Stimulated activated naive CD4-positive, alpha-beta T cell treated with Interleukin-2 at 50 U/mL for 16 hours (primary cell): ENCODE measurements at regions not wholly inside any gene's neighbourhood (a gene's known extent, or its start where the extent isn't known, plus 50 kb on each side); places are given as distances from the start of the nearest gene placed in this dataset.
A peak's percentile ranks its signal among the peaks of the same experiment; 100 is the strongest.
"Not testable (repeated sequence)": the region's sequence is repeated elsewhere in the genome, so short reads cannot be mapped to it uniquely, and the experiment has no call there.

ENCODE experiments used
- DNase-seq: peaks from one replicate; lab custom pipeline; 2025; lab: John Stamatoyannopoulos, UW

DNA sequence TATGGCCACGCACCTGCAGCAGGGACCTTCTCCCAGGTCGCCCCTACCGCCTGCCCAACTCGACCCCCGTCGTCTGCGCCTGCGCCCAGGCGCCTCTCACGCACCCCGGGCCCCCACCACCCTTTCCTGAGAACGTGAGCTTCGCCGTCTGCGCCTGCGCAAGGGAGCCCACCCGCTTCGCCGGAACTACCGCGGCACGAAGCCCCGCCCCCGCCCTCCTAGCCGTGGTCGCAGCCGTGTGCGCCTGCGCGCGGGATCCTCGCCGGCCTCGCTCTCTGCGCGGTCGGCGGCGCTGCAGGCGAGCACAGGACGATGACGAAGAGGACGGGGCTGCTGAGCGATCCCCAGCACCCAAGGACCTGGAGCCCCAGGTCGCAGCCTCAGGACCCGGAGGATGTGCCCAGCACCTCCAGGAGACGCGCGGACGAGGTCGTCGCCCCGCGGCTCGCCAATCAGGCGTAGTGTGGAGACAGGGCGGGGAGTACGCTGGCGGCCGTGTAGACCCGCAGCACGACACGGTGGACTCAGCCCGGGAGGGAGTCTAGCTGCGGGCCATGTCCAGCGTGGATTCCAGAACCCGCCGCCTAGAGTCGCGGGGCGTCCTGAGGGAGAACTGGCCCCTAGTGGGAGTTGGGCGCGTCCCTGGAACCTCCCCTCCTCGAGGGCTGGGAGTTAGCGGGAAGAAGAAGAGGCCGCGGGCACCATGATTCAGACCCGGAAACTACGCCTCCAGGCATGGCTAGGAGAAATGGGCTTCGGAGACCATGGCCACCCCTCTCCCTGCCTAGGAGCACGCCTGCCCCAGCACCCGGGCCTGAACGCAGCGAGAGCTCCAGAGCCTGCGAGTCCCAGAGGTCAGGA is 1120.8 kb upstream of the TMEM132C start:
- DNase-seq: peak; percentile 66

DNA sequence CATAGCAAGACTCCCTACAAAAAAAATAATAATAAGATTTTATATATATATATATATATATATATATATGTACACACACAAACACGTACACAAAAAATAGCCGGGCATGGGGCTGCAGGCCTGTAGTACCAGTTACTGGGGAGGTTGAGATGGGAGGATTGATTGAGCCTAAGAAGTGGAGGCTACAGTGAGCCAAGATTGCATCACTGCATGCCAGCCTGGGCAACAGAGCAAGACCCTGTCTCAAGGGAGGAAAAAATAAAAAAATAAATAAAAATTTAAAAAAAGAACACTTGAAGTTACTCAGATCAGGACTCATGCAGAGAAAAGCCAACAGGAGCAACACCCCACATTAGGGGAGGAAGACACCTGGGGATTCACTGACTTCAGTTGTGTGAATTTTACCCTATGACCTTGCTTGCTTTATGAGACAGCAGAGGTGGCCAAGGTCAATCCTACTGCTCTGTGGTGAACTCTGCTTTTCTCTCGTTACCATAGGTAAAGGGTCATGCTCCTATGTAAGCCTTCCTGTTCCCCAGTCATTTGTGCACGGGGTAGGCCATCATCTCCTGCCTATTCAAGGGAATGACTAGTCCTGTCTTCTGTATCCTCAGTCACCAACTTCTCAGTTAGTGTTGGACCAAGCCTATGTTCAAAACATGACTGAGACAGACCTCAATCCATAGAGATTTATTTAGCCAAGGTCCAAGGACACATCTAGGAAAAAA is 1119.8 kb upstream of the TMEM132C start:
- no peak for DNase-seq

DNA sequence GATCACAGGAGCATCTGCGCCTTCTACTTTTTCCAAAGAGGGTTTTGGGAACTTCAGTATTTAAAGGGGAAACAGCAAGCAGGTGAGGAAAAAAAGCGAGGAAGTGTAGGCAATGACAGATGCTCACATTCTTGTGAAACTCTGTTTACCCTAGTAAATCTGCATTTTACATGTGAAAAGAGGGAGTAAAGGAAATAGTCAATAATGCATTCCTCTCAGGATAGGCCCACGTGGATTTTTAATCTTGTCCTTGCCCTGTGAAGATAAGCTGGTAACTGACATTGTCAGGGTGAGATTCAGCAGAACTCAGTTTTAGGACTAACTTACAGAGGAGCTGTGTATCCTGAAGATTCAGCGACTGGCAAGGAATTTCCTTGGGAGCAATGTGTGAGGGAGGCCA is 1119.2 kb upstream of the TMEM132C start:
- no peak for DNase-seq

DNA sequence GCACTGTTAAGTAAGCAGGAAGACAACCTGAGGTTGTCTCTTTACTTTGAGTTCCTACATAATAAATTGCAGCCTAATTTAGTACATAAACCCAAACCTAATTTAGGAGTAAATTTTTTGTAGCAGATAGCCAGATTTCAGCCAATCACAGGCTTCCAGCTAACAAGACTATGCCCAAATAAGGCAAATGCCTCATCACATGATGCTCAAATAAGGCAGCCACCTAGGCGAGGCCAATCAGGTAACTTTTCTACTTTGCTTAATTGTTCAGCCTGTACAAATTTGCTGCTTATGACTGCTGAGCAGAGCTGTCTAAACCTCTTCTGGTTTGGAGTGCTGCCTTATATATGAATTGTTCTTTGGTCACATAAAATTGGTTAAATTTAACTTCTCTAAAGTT is 1118.7 kb upstream of the TMEM132C start:
- no peak for DNase-seq

DNA sequence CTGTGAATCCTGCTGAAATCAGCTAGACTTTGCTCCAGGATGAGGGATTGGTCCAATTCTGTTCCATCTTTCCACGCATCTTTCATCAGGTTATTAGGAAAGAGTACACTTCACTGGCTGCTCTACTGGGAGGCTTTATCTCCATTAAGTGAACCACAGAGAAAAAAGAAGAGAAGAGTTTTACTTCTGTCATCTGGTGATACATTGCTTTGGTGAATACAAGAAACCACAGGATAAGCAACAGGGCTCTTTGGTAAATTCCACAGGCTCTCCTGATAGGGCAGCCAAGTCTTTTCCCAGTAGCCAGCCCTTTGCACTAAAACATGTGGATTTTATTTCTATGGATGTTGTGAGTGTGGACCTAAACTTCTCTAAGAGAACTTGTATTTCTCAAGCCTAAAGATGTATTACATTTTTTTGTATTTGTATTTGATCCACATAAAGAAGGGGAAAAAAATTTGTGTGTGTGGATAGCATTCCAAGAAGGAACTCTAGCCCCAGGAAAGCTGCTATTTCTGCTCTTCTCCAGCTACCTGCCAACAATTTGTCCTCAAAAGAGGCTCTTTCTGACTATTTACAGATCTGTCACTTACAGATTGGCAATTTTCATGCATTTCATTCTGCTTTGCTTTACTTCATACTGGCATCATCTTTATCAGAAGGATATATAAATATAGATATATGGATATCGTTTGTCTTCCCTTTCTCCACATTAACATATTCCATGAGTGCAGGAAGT is 1117.6 kb upstream of the TMEM132C start:
- DNase-seq: no peak

DNA sequence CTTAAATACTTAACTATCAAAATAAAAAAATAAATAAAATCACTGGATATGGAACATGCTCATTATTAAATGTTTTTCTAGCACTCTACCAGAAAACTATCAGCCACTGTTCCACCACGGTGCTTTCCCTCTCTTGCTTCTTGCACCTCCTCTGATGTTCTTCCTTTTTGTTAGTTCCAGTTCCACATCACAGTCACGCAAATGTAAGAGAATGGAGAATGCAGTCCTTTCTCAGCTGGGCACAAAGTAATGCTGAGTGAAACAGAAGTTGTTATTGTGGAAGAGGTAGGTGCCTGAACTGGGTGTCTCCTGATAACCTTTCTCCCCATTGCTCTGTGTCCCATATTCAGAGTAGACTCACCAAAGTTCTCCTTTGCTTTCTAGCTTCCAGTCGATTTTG is 1116.9 kb upstream of the TMEM132C start:
- no peak for DNase-seq

DNA sequence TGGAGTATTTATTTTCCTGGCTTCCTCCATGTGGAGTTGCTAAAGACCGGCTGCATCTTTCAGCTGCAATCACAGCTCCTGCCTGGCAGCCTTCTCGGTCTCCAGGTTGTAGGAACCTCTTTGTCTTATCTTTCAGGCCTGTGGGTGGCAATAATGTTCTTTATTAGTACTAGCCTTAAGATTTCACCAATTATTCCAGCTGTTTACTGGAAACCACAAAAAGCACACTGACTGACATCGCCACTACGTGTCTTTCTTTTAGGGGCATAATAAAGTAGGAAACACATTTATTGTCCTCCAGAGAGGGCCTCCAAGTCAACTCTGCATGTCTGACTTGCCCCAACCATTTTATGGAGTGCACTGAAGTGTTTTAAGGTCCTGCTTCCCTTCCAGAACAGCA is 1116.5 kb upstream of the TMEM132C start:
- DNase-seq: no peak

DNA sequence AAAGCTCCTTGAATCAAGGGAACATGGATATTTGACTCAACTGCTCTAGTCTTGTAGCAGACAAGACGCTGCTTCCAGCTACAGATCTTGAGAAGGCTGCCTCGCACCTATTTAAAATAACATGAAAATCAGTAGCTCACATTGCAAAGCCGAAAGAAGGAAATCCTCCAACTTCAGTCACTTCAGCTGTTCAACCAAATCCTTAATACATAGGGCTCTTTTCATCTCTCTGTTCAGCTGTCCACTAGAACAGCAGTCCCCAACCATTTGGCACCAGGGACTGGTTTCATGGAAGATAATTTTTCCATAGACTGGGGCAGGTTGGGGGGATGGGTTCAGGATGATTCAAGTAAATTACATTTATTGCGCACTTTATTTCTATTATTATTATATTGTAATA is 1116.0 kb upstream of the TMEM132C start:
- no peak for DNase-seq

DNA sequence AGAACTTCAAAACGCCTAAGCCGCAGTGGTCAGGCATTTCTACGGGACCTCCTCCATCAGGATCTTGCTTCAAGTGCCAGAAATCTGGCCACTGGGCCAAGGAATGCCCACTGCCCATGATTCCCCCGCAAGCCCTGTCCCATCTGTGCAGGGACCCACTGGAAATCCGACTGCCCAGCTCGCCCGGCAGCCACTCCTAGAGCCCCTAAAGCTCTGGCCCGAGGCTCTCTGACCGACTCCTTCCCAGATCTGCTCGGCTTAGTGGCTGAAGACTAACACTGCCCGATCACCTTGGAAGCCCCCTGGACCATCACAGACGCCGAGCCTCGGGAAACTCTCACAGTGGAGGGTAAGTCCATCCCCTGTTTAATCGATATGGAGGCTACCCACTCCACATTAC is 1113.0 kb upstream of the TMEM132C start:
- no peak for DNase-seq

DNA sequence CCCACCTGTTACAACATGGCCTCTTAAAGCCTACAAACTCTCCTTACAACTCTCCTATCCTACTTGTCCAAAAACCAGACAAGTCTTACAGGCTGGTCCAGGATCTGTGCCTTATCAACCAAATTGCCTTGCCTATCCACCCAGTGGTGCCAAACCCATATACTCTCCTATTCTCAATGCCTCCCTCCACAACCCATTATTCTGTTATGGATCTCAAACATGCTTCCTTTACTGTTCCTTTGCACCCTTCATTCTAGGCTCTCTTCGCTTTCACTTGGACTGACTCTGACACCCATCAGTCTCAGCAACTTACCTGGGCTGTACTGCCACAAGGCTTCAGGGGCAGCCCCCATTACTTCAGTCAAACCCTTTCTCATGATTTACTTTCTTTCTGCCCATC is 1112.1 kb upstream of the TMEM132C start:
- DNase-seq: not testable (repeated sequence)

DNA sequence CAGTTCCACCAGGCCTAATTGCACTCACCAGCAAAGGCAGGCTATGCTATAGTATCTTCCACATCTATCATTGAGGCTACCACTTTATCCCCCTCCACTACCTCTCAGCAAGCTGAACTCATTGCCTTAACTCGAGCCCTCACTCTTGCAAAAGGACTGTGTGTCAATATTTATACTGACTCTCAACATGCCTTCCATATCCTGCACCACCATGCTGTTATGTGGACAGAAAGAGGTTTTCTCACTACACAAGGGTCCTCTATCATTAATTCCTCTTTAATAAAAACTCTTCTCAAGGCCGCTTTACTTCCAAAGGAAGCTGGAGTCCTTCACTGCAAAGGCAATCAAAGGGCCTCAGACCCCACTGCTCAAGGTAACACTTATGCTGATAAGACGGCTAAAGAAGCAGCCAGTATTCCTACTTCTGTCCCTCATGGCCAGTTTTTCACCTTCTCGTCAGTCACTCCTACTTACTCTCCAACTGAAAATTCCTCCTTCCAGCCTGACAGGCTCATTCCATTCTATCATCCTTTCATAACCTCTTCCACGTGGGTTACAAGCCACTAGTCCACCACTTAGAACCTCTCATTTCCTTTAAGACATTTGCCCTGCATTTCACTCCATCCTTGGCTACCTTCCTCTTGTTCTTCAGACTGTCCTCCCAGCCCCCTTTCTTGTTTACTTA is 1110.9 kb upstream of the TMEM132C start:
- not testable (repeated sequence) for DNase-seq

DNA sequence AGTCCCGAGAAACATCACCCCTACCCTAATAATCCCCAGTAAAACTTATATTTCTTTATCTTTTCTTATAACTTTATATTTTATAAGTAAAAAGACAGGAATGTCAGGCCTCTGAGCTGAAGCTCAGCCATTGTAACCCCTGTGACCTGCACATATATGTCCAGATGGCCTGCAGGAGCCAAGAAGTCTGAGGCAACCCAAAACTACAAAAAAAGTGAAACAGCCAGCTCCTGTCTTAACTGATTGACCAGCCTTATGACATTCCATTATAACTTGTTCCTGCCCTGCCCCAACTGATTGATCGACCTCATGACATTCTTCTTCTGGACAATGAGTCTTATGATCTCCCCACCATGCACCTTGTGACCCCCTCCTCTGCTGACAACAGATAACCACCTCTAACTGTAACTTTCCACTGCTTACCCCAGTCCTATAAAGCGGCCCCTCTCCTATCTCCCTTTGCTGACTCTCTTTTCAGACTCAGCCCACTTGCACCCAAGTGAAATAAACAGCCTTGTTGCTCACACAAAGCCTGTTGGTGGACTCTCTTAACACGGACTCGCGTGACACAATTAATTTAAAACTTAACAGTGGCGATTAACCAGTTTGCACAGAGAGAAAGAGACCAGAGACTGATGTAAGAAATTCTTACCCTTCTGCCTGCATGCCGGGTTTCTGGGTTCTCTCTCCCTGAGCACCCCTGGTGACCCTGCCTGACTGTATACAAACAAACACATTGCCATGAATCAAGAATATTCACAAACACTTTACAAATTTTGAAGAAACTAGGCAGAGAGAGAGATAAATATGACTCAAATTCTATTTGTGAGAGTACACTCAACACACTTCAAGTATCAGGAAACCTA is 1109.2 kb upstream of the TMEM132C start:
- DNase-seq: not testable (repeated sequence)

DNA sequence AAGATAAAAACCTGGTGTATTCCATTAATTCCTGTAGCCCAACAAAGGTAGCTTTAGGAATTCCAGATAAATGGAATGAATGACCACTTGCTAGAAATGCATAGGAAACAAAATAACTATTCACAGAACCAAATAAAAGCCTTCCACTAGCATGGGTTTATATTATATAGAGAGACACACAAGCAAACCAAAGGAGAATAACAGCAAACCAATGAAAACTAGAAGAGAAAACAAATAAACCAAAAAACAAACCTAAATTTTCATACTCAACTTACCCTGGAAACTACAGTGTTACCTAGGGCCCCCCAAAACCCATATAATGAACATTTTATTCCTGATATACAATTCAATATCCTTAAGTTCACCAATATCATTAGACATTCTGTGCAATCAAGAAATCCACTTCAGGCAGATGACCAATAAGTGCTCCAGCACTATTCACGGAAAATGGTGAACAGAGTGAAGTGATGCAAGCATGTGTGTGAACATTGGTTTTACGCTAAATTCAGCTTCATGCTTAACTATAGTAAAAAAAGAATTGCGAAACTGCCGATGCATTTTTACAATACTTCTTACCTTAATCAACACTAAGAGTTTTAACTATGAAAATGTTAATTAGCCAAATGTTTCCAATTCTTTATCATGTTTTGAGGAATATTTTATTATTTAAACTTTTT is 1108.4 kb upstream of the TMEM132C start:
- no peak for DNase-seq

DNA sequence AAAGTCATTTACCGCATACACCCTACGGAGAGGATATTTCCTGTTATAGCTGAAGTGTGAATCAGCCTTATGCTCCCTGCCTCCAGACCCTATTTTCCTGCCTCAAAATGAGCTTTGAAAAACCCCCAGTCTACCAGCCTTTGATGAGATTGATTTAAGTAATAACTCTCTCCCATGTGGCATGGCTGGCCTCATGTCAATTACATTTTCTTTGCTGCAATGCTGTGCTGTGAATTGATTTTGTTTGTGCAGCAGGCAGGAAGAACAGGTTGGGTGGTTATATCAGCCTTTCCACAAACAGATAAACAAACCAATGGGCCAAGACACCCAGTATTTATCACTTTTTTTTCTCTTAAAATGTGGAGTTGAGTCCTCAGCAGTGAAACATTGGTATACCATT is 1105.5 kb upstream of the TMEM132C start:
- no peak for DNase-seq

DNA sequence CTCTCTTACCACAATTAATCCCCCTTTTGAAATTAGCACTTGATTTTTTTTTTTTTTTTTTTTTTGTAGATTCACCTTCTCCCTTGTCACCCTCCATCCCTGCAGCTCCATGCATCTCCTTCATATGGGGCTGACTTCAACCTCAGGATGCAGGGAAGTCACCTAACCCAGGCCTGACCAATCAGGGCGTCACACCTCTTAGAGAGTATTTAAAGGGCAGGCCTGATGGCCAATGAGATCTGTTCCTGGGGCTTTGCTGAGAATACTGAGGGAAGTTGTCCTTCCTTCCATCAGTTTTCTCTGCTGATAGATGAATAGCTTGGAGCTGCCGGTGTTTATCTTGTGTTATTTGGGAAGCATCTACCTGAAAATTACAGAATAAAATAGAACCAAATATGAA is 1104.7 kb upstream of the TMEM132C start:
- no peak for DNase-seq

DNA sequence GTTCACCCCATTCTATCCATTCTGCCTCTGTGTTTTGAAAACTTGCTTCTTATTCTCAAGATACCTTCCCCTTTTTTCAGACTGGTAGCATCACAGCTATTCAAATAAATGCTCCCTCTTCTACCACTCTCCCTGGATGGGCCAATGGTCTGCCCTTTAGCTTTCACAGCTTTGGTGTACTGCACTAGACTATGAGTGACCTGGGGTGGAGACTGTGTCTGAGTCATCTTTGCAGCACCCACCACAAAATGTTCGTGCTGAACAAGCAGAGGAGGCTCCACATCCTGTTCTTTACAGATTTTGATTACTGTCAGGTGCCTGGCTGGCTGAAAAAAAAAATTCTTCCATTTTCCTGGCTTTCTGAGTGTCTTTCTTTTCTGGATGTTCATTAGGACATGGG is 1104.1 kb upstream of the TMEM132C start:
- DNase-seq: peak; percentile 30

DNA sequence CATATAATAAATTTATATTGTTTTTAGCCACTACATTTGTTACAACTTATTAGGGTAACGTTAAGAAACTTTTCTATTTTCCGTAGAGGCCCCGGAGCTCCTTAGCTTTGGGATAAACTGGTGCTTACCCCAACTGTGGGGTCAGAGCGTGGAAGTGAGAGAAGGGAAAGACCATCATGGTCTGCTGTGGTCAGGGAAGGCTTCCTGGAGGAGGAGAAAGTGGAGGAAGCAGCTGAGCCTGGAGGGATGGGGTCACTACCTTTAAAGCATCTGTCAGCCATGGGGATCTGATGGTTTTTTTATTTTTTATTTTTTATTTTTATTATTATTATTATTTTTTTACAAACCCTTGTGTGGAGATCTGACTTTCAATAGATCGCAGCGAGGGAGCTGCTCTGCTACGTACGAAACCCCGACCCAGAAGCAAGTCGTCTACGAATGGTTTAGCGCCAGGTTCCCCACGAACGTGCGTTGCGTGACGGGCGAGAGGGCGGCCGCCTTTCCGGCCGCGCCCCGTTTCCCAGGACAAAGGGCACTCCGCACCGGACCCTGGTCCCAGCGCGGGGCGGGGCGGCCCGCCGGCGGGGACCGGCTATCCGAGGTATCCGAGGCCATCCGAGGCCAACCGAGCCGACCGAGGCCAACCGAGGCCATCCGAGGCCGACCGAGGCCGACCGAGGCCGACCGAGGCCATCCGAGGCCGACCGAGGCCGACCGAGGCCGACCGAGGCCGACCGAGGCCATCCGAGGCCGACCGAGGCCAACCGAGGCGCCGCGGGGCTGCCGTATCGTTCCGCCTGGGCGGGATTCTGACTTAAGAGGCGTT is 1101.2 kb upstream of the TMEM132C start:
- peak; percentile 79 for DNase-seq

DNA sequence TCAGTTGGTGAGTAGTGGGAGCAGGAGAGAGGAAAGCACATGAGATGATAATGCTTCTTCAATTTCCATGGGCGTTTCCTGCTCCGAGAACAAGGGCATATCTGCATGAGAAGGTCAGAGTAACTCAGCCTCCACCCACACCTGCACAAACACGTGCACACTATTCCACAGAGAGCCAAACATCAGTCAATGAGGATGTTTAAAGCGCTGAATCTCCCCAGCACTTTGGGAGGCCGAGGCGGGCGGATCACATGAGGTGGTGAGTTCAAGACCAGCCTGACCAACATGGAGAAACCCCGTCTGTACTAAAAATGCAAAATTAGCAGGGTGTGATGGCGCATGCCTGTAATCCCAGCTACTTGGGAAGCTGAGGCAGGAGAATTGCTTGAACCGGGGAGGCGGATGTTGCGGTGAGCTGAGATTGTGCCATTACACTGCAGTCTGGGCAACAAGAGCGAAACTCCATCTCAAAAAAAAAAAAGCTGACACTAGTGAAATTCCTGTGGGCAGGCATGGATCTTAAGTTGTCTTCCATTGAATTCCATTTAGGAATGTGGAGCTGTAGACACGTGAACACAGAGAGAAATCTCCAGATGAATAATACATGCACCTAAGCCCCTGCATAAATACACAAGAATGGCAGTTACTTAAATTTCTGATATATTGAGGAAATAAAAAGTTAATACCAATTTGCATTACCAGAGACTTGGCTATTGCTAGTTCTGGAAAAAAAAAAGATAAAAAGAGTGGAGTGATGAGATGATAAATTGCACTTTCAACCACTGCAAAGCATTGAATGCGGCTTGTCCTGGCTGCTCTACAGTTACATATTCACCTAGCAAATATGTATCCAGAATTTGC is 1097.4 kb upstream of the TMEM132C start:
- DNase-seq: no peak
